Midbrain (tissue), 1 donor: ENCODE measurements at regions not wholly inside any gene's neighbourhood (a gene's known extent, or its start where the extent isn't known, plus 50 kb on each side); places are given as distances from the start of the nearest gene placed in this dataset.

Experiments used
- DNase-seq: peaks from one replicate; lab custom pipeline; 2025; lab: John Stamatoyannopoulos, UW

- DNase-seq = no peak
Observed at GRCh38 chr7:68438016-68438415, 1160.3 kb upstream of the AUTS2 start.

DNA sequence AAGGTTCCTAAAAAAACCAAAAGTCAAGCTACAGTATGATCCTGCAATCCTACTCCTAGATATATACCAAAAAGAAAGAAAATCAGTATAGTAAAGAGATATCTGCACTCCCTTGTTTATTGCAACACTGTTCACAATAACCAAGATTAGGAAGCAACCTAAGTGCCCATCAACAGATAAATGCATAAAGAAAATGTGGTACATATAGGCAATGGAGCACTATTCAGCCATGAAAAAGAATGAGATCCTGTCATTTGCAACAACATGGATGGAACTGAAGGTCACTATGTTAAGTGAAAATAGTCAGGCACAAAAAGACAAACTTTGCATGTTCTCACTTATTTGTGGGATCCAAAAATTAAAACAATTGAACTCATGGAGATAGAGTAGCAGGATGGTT is 1159.5 kb upstream of the AUTS2 start:
- DNase-seq = no peak

DNA sequence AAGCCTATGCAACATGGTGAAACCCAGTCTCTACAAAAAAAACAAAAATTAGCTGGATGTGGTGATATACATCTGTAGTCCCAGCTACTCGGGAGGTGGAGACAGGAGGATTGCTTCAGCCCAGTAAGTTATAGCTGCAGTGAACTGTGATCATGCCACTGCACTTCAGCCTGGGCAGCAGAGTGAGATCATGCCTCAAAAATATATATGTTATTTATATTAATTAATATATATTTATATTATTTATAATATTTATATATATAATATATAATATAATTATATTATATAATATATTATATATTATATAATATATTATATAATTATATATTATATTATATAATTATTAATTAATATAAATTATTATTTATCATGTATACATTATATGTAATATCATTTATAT is 1158.4 kb upstream of the AUTS2 start:
- no peak for DNase-seq

DNA sequence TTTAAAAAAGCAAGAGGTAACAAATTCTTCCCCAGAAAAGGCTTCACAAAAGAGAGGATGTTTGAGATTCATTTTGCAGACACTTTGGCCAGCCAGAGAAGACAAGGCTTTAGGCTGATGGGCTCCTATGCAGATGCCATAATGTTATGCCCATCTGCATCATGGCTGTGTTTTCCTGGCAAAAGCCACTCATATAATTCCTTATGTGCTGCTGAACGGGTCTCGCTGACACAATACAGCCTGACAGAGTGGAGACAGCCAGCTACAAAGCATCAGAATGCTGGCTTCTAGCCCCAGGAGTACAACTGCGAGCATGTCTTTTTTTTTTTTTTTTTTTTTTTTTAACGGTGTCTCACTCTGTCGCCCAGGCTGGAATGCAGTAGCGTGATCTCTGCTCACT is 1157.4 kb upstream of the AUTS2 start:
- no peak for DNase-seq

DNA sequence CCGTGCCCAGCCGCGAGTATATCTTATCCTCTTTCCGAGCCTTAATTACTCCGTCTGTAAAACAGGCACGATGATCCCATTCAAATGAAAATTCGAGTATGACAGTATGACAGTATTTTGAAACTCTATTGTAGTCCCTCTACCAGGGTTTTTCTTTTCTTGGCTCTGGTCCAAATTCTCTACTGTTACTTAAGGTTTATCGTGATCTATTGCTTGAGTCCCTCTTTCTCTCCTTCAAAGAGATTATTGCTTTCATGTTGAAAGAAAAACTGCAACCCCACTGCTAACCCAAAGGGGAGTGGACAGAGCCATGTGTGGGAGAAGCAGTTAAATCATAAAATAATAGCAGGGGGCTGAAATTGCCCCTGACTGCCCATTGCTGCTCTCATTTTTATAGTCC is 1156.6 kb upstream of the AUTS2 start:
- no peak for DNase-seq

GRCh38 chr7:68442931-68443631 is 1155.2 kb upstream of the AUTS2 start:
- no peak for DNase-seq

DNA sequence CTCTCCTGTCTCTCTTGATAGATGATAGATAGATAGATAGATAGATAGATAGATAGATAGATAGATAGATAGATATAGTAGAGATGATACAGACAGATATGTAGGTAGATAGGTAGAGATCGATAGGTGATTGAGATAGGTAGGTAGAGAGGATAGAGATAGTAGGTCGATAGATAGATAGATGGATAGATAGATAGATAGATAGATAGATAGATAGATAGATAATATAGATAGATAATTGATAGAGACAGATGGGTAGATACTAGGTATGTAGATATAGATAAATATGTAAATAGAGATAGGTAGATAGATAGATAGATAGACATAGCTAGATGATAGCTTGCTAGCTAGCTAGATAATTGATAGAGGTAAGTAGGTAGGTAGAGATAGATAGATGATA is 1154.2 kb upstream of the AUTS2 start:
- no peak for DNase-seq

- no peak for DNase-seq
Observed at GRCh38 chr7:68444956-68445355, 1153.3 kb upstream of the AUTS2 start.

- DNase-seq = no peak
Observed at GRCh38 chr7:68446183-68446582, 1152.1 kb upstream of the AUTS2 start.

DNA sequence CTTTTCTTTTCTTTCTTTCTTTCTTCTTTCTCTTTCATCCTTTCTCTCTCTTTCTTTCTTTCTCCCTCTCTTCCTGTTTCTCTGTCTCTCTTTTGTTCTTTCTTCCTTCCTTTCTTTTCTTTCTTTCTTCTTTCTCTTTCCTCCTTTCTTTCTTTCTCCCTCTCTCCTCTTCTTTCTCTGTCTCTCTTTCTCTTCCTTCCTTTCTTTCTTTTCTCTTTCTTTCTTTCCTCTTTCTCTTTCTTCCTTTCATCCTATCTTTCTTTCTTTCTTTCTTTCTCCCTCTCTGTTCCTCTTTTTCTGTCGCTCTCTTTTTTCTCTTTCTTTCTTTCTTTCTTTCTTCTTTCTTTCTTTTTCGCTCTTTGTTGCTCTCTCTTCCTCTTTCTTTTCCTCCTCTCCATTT is 1149.2 kb upstream of the AUTS2 start:
- DNase-seq = no peak

DNA sequence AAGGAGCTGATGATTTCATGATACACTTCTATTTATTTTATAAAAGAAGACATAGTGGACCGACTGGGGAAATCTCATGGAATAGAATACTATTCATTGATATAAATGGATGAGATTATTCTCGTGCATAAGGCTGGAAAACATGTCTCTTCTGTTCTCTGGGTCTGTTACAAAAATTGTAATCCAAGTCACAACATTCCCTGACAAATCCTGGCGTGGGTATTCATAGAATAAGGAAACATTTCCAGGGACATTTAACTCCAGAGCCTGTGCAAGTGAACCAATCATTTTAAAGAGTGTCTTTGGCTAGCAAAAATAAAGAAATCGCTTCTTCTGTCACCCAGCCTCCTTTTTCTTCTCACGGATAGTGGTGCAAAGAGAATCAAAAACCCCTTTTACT is 1148.5 kb upstream of the AUTS2 start:
- no peak for DNase-seq

DNA sequence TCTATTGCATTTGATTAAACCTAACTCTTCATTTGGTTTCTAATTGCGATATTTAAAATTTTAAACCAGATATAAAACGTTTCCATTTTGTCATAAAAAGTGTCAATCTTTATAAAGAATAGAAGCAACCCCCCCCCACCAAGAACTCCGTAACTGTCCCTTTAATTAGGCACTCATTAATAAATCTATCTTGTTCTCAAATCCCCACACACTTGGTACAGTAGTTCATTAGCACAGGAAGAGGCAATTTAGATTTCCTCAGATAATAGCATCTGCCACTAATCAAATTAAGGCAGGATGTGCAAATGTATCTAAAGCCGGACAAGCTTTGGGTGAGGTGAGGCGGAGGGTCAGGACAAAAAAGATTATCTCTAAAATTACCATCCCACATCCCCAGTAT is 1143.3 kb upstream of the AUTS2 start:
- no peak for DNase-seq

DNA sequence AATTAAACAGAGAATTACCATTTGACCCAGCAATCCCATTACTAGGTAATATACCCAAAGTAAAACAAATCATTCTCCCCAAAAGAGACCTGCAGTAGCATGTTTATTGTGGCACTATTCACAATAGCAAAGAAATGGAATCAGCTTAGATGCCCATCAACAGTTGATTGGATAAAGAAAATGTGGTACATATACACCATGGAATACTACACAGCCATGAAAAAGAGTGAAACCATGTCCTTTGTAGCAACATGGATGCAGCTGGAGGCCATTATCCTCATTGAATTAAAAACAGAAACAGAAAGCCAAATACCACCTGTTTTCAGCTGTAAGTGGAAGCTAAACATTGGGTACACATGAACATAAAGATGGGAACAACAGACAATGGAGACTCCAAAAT is 1141.8 kb upstream of the AUTS2 start:
- no peak for DNase-seq

- no peak for DNase-seq
Observed at GRCh38 chr7:68457481-68457880, 1140.8 kb upstream of the AUTS2 start.

DNA sequence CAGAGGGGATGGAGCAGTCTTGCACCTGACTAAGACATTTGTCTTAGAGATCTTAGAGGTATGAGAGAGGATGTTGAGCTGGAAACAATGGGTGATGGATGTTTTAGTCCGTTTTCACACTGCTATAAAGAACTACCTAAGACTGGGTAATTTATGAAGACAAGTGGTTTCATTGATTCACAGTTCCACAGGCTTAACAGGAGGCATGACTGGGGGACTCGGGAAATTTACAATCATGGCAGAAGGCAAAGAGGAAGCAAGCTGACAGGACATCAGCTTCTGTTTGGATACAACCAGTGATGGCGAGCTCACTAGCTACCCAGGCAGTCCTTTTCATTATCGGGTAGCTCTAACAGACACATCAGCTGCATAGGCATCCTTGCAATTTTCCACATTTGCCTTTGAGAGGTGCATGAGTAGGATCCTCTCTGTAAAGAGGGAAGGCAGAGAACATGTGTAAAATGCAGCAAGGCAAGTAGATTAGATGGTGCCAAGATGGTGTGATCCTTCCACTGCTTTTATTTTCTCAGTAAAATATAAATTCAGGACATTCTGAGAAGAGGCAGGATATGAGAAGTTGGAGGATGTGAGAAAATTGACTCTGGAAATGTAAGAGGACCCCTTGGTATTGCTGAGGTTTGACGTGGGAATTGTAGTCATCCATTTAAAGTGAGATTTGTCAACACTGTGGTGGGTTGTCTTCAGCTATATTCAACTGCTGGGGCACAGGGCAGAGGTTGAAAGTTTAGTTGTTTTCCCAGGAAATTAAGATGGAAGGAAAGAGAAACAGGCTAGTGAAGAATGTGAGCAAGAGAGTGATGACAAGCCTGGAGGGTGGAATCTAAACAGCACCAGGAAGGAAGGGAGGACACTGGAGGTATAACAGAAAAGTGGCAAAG is 1140.0 kb upstream of the AUTS2 start:
- no peak for DNase-seq

GRCh38 chr7:68461430-68461829 is 1136.8 kb upstream of the AUTS2 start:
- no peak for DNase-seq

GRCh38 chr7:68470836-68471435 is 1127.3 kb upstream of the AUTS2 start:
- no peak for DNase-seq

DNA sequence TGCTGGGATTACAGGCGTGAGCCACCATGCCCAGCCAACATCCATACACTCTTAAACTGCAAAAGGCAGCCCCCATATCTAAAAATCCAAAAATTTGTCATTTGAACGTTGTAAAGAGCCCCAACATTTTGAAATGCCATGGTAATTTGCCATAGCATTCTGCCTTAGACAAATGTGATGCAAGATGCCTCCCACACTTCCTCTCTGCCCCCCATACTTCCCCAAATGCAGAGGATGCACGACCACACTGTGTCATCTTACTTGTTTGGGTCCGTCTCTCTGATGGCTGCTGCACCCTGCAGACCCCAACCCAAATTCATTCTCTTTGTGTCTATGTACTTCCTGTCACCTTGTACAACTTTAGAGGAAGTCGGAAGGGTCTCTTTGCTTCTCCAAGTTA is 1125.6 kb upstream of the AUTS2 start:
- DNase-seq = no peak

DNA sequence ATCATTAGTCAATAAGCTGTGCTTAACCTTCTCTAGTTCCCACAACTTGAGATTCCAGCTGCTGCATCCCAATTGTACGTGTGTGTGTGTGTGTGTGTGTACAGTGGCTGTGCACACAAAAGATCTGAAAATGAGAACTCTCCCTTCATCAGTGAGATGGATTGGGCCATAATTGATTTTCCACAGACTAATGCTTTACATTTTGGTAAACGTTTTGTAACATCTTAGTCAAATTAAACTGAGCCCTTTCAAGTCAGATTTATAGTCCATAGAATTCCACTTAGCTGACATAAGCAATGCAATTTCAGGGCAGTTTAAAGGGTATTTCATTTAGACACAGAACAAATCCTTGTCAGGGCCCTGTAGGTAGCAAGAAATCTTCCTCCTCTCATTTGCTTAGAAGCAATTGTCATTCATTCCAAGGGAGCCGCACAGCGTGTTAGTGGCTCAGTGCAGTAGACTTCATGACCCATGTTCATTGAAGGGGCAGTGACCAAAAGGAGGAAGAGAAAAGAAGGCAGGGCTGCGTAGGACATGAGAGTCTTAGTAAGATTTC is 1123.5 kb upstream of the AUTS2 start:
- DNase-seq = no peak

DNA sequence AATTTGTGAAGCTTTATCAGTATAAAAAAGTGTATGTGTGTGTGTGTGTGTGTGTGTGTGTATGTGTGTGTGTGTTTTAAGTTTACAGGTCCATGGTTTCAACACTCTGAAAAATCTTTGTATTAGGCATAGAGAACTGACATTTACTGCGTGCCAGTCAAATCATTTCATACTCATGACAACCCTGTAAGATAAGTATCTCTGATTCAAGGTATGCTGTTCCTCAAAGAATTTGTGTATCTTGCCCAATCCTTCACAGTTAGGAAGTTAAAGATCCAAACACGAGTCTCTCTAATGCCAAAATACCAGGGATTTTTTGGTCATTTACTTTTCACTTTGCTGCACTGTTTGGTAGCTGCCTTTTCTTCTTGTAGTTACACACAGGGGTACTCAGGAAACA is 1121.3 kb upstream of the AUTS2 start:
- DNase-seq = no peak

DNA sequence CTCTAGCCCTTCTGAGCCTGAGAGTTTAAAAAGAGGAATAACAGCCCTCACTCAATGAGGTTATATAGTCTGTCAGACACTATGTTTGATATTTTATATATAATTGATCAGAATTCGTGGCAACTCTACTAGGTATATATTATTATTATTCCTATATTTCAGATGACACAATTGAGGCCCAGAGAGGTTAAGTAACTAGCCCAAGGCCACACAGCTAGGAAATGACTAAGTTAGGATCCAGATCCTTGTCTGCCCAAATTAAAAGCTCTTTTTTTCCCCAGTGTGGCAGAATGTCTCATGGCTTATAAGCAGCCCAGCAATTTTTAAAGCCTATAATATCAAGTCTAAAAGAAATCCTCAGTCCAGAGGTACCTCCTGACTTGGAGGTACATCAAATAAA is 1119.9 kb upstream of the AUTS2 start:
- DNase-seq = no peak

DNA sequence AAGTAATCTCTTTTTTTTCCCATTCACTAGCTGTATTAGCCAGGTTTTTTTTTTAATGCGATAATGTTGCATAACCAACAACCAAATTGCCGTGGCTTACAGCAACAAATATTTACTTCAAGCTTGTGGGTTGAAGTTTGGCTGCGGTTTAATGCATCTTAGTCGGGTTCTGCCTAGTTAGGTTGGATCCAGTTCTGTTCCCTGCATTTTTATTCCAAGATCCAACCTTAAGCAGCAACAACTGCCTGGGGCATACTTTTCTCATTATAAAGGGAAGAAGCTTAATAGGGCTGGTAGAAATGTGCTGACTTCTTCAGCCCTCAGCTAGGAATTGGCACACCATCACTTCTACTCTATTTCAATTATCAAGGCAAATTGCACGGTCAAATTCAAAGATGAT is 1115.5 kb upstream of the AUTS2 start:
- no peak for DNase-seq

GRCh38 chr7:68484731-68485130 is 1113.5 kb upstream of the AUTS2 start:
- DNase-seq = no peak
